Kidney glomerular epithelial cell (primary cell): ENCODE measurements at regions not wholly inside any gene's neighbourhood (a gene's known extent, or its start where the extent isn't known, plus 50 kb on each side); places are given as distances from the start of the nearest gene placed in this dataset.
A peak's percentile ranks its signal among the peaks of the same experiment; 100 is the strongest.

ENCODE experiments used
- DNase-seq: peaks from one replicate; lab custom pipeline; 2025; lab: John Stamatoyannopoulos, UW

DNA sequence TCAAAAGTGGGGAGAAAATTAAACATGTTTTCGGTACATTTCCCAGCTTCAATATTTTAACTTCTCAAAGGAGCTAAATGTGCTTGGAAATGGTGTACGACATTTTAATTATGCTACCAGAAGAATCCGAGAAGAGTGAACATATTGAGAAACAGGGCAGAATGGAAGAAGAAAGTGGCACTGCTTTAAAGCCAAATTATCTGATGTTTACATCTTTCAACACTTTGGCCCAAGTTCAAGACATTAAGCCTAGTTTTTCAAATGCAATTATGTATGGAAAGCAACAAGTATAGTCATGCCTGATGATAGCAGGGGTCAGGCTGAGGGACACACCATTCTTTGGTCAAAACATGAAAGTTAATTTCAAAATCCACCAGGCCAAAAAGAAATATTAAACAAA, 577.9 kb upstream of the ZFP42 start:
- DNase-seq: no peak

DNA sequence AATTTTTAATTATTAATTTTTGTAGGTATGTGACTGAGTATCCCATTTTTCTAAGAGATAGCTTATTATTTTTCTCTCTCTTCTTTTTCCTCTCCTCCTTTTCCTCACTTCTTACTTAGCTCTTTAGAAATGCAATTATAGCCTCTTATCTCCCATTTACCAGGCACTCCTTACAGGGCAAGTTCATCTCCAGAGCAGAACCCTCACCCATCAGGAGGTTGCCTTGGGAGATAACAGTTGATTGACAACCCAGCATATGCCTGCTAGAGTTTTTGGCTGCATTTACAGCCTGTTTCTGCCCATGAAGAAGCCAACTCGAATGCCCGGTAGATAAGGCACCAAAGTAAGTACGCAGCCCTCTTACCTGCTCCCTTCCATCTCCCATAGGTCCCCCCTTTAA, 572.9 kb upstream of the ZFP42 start:
- DNase-seq: no peak

DNA sequence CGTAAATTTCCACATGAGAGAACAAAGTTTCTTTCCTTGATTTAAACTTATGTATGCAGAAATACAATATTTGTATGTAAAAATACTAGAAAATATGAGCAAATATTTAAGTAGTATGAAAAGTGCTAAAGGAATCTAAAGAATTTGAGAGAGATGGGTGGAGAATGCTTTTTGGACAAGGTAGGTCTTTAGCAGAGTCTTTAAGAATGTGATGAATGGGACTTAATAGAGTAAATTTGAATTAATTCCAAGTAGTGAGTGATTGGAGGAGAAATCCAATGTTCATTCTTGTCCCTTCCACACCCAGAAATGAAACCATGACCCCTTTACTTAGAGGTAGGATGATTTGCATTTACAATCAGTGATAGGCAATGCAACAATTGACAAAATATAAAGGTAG, 570.9 kb upstream of the ZFP42 start:
- DNase-seq: no peak

DNA sequence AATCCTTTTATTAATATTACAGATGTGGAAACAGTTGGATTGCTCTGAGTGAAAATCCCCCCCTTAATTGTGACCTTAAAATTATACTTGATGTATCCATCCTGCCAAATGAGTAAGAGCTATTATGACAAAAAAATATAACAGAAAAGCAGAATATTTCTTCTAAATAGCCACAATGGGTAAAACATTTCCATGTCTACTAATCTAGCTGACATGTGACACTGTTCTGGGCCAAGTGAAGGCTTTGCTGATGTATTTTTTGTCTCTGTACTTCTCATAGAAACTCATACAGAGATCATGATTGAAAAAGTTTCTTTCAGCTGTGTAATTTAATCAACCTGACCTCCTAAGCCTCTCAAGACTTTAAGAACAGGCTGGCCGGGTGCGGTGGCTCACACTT, 569.1 kb upstream of the ZFP42 start:
- no peak for DNase-seq

DNA sequence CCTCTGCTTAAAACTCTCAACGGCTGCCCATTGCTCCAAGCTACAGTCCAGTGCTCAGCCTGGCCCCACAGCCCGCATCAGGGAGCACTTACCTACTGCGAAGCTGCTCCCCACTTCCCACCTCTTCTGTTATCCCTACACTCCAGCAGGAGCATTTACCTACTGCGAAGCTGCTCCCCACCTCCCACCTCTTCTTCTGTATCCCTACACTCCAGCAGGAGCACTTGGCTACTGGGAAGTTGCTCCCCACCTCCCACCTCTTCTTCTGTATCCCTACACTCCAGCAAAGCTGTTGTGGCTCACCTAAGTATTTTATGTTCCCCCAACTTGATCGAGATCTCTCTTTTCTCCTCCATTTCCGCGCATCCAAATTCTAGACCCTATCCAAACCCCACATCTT, 563.3 kb upstream of the ZFP42 start:
- no peak for DNase-seq

DNA sequence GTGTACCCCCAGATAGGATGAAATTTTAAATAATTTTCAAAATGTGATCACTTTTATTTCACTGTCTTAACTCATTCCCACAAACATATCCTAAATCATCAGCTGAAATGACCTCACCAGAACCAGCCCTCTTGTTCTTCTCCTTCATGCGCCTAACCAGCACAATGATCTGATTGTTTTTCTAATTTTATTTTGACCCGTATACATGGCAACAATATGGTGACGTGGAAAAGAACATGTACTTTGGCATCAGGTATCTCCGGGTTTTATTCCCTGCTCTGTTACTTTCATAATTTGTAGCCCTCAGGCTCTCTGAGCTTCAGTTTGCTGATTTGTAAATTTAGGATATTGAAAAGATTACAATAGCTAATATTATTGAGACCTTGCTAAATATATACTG, 562.4 kb upstream of the ZFP42 start:
- DNase-seq: no peak

DNA sequence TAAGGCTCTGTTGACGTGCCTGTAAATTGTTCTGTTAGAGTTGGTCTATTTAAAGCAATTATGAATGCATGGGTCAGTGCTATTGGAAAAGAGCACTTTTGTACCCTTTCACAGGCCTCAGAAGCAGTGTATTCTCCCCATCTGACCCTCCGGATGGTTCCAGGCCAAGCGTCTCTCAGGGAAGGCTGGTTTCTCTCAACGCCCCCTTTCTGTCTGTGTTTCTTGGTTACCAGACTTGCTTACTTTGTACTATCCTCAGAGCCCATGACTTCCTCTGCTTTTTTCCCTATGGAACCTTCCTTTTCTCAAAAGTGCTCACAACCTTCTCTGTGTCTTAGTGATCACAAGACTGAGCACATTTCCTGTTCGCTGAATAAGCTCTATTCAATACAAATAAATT, 559.3 kb upstream of the ZFP42 start:
- DNase-seq: no peak

DNA sequence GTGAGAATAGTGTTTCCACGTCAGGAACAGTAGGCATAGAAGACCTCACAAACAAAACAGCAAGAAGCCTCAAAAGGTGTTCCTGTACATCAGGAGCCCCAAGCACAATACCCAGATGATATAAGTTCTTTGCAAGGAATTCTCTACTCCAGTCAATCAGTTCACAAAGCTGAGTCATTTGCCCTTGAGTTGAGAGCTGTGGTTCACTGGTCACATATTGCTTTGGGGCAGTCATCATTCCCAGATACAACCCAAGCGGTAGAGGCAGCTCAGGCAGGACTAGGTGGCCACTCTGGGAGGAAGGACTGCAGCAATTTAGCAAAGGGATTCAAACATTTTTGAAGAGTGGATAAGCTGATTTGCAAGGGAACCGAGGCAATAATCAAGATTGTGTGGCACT, 551.5 kb upstream of the ZFP42 start:
- peak; percentile 18 for DNase-seq

DNA sequence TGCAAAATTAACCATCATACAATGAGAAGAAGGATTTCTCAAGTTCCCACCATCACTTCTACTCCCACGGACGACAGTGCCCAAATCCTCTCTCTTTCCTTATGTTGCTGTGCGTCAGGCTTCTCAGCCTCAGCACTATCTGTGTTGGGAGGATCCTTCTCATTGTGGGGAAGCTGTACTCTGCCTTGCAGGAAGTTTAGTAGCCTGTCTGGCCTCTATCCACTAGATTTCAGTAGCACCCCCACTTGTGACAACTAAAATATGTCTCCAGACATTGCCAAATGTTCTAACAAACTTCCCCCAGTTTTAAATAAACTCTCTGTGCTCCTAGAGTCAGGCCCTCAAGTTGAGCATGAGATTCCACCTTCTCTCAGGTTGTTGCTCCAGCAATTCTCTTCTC, 545.9 kb upstream of the ZFP42 start:
- DNase-seq: no peak

DNA sequence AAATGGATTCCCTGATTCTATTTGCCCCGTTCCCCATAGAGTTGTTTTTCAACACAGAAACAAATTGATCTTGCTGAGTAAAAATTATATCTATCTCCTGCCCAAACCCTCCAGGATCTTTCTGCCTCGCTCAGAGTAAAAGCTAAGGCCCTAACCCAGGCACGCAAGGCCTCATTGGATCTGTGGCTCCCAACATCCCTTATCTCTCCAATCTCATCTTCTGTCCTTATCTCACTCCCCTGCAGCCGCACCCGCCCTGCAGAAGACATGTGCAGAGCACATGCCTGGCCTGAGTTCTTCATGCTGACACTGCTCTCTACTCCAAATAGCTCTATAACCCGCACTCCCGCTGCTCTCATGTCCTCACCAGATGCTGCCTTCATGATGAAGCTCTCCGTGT, 543.8 kb upstream of the ZFP42 start:
- DNase-seq: no peak

DNA sequence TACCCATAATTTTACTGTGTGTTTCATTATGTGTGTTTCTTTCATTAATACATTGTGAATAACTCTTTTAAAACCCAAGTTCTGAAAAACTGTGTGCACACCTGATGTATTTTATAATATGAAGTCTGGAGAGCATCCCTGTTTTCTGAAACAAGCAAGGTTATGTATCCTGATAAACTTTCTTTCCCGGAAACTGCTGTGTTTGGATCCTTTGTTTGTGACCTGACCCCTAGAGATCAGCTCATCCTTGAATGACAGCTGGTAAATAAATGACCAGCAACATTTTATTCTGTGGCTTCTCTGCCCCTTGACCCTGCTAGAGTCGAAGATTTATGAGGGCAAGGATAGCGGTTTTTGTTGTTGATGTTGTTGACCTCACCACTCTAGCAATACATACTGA, 535.6 kb upstream of the ZFP42 start:
- DNase-seq: no peak

DNA sequence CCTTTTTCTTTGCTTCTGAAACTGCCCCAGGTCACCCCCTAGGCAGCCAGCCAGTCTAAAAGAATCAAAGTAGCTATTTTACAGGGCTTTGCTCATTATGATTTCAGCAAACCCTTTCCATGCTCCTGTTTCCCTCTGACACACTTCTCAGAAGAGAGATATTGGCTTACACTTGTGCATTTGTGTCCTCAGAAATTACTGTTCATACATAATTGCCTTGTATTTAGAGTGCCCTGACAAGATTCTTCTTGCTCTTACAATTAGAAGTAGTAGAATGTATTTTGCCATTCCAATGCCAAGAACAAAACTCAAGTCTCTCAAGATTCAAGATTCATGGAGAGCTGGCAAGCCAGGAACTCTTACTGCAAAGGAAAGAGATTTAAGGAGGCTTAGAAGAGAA, 531.0 kb upstream of the ZFP42 start:
- DNase-seq: no peak

DNA sequence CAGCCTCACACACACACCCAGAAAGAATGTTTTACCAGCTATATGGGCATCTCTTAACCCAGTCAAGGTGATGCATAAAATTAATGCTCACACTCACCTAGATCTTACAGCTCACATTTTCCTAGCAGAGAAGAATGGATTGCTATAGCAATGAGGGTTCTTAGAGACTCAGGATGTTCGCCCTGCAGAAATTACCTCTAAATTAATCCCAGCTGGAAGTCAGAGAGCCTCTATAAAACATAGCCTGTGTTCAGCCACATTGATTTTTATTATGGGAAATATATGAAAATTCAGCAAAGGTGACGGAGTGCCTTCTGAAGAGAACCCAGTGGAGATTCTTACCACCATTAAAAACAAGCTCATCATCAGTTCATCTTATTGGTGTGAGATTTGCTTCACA, 528.3 kb upstream of the ZFP42 start:
- no peak for DNase-seq

DNA sequence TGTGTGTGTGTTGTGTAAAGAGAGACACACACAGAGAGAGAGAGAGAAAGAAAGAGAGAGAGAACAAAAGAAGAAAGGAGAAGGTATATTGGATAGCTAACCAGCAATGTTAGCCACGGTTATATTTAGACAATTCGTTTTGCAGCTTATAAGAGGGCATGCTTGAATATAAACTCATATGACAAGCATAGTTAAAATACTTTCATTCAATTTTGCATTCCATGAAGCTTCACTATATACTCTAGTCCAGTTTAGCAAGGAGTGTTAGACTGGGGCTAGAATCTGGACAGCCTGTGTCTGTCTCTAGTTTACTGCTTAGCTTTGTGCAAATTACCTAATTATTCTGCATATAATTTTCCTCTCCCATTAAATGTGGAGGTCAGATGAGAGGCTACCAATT, 525.9 kb upstream of the ZFP42 start:
- DNase-seq: no peak

DNA sequence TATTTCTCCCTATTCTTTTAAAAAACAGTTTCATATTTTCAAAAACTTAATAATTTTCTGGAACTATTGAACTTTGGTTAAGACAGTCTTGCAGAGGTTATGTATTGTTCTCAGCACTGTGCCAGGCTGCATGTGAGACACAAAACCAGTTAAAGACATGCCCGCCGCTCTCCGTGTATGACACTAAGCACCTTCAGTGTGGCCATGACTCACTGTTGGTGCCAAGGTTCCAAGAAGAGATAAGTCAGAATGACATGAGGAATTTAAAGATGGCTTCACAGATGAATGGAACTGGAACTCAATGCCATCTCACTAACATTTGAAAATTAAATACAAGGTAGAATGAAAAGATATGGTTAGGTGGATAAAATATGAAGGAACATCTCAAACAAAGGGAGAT, 525.5 kb upstream of the ZFP42 start:
- no peak for DNase-seq

DNA sequence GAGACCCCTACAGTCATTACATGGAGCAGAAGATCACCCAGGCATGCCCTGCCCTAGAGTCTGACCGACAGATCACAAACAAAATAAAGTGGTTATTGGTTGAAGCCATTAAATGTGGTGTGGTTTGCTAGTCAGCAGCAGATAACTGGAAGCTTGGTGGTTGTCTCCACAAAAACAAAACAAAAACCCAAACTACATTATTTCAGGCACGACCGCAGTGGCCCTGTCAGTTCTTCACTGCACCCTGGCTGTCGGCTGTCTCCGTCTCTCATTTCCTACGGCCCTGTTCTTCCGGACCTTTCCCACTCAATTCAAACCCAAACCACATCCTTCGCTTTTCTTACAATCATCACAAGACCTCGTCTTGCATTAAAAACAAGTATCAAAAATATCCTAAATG, 521.3 kb upstream of the ZFP42 start:
- DNase-seq: no peak

DNA sequence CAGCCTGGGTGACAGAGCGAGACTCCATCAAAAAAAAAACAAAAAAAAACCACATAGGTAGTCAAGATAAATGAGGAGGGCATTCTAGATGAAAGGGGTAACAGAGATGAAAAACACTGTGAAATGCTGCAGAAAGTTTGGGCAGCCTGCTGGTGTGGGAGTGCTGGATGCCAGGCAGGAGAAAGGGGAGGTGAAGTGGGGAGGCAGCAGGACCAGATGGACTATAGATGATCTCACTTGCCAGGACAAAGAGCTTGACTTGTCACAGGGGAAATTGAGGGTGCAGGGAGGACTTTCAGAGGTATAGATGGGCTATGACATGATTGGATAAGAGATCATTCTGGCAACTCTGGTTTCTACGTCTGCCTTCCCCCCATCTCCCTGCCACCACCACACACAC, 519.7 kb upstream of the ZFP42 start:
- no peak for DNase-seq

DNA sequence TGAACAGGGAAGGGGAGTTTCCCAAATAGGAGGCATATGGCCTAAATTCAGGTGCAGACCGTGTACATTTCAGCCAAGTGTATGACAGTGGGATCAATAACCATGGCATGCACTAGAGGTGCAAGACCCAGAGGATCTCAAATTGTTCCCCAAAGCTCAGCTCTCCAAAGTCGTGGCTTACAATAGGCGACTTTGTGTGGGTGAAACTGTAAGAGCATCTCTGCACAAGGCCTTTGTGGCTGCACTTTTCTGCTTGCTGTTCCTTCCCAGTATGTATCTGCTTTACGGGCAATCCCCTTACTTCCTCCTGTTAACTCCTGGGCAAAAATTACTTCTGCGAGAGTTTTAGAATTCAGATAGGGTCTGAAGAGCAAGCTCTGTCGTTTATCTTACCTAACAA, 518.3 kb upstream of the ZFP42 start:
- DNase-seq: no peak

DNA sequence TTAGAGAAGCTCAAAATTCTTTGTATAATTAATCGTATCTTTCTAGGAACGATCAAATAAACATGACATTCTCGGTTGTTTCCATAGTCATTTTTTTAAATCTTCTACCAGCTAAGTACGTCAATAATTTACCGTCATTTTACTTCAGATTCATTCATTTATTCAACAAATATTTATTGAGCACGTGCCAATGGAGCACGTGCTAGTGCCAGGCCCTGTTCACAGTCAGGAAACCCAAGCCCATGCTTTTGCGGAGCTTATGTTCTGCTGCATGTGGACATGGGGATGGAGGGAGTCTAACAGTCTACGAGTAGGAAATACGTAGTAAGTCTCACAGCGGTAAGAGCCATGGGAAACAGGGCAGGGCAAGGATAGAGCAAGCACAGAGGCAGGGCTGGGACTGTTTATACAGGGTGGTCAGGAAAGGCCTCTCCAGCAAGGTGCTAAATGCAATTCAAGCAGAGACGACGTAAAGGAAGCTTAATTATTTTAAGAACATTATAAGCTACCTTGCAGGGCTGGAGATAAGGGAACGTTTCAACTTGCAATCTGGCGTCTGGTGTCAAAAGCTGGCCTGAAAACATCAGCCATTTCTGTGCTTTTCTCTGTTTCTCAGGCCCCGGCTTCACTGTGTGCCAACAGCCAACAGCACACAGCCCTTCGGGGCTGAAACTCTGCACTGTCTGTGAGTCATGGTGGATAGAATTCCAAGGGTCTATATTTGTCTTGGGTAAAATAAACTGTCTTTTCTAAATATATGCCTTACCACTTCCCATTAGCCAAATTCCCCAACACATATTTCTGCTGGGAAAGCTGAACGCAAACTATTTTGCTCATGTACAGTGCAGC, 517.1 kb upstream of the ZFP42 start:
- DNase-seq: peak; percentile 52

DNA sequence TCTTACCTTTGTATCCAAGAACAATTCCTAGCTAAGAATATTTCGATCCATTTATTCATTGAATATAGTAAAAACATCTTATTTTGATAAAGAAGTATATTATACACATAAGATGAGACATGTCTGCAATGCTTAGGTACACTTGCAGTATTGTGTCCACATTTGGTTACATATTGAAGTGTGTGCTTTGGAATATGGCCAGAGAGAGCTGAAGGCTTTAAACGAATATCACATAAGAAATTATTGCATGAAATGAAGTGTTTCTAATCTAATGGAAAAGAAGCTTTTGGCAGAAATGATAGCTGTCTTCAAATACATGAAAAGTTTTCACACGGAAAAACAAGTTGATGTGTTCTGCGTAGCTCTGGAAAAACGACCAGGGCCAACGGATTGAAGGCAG, 516.1 kb upstream of the ZFP42 start:
- DNase-seq: no peak

DNA sequence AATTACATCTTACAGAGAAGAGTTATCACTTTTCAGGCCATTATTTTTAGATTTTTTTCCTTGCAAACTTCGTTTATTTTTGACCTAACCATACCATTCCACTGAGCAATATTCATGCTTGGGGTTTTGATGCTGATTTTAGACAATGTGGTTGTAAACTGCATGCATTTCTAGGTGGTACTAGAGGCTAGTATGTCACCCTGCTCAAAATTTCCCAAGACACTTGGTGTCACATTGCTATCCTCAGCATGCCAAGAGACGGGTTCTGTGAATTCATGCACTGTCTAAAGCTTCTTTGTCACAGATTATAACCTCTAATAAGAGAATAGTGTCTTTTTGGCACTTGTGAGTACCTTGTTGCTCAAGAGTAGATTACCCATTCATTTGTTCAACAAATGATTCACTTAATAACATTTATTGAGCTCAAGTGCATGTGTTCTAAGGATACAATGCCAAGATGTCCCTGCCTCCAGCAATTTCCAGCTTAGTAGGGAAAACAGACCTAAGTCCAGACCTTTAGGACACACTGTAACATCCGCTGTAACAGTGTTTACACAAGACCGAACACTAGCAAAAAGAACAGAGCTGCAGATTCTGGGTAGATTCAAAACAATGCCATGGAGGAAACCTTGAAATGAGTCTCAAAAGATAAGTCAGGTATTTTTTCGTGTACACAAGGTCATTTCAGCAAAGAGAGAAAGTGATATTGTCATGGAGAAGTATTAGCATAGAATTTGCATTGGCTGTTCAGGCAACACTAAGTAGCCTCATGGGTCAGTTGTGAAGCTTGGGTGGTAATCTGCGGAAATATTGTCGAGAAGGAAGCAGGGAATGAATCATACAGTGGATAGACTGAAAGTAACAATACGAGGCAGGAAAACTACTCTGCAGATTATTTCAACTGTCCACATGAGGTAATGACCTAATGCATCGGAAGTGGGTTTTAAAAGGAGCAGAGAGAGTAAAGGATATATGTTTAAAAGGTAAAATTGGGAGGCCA, 515.1 kb upstream of the ZFP42 start:
- no peak for DNase-seq

DNA sequence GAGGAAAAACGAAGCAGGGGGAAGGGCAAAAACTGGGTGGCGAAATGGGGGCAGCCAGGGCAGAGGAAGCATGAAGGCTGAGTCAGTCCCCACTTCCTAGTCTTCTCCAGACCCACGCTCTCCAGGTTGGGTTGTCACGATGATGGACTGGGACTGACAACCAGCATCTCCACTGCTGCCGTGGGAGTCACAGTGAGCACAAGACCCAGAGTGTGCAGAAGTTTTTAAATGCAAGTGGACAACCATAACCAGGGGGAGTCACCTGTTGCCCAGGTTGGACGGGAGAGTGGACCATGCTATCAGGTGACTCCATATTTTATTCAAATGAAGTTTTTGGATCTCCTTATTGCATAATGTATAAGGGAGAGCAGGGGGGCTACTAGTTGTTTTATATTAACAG, 511.4 kb upstream of the ZFP42 start:
- DNase-seq: no peak

DNA sequence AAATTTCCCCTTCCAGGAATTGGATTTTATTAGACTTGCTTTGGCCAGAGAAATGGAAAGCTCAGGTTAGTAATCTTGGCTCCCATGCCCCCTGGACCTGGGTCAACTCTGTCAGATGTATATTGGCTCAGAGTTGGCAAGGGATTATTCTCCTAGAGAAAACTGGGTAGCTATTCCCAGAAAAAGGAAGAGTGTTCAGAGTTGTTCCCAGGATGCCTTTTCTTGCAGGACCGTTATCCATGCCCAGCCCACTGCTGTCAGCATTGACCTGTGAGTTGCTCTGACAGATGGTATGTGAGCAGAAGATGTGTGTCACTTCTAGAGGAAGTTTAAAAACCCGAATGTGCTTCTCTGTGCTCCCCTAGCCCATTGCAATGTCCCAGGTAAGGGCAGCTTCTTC, 509.9 kb upstream of the ZFP42 start:
- DNase-seq: no peak
